ENCODE measurements at regions not wholly inside any gene's neighbourhood (a gene's known extent, or its start where the extent isn't known, plus 50 kb on each side); places are given as distances from the start of the nearest gene placed in this dataset.
A peak's percentile ranks its signal among the peaks of the same experiment; 100 is the strongest.

- CTCF ChIA-PET: interaction anchor here (1.1 kb wide), 1 partner anchor 1076 kb away, joined by 3 read pairs; no protein-coding TSS in a partner anchor
- Mint-ChIP-seq H3K9me3 (no peaks in the 10 kb centered on the region), H3K27me3 (peaks cover 2% of the 10 kb centered on the region), H3K36me3 (no peaks in the 10 kb centered on the region), H3K4me1 (peaks cover 13% of the 10 kb centered on the region), H3K4me3 (no peak overlapping the region), H3K27ac (peak overlapping the region; percentile 46)
- DNase-seq: no peak
Observed at GRCh38 chr2:12658310-12658945, 58.3 kb upstream of the TRIB2 start.

DNA sequence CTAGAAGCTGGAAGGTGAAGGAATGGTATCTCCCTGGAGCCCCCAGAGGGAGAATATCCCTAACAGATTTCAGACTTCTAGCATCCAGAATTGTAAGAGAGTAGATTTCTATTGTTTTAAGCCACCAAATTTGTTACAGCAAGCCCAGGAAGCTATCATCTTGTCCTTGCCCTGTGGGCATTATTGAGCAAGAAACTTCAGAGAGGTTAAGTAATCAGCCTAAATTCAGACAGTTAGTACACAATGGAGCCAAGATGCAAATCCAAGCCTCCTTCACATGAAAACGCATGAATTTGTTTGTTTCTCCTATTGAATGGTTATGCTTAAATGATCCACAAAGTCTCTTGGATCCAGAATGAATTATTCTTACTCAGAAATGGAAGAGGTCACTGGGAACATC lies 55.2 kb upstream of the TRIB2 start:
- Mint-ChIP-seq H3K27ac (no peak overlapping the region), H3K9me3 (peaks cover 14% of the 10 kb centered on the region), H3K27me3 (peaks cover 12% of the 10 kb centered on the region), H3K36me3 (peaks cover 11% of the 10 kb centered on the region), H3K4me1 (peaks cover 13% of the 10 kb centered on the region), H3K4me3 (no peak overlapping the region)
- no peak for DNase-seq
- CTCF ChIA-PET: interaction anchor here (1.5 kb wide), 1 partner anchor 8 kb away, joined by 3 read pairs; no protein-coding TSS in a partner anchor

DNA sequence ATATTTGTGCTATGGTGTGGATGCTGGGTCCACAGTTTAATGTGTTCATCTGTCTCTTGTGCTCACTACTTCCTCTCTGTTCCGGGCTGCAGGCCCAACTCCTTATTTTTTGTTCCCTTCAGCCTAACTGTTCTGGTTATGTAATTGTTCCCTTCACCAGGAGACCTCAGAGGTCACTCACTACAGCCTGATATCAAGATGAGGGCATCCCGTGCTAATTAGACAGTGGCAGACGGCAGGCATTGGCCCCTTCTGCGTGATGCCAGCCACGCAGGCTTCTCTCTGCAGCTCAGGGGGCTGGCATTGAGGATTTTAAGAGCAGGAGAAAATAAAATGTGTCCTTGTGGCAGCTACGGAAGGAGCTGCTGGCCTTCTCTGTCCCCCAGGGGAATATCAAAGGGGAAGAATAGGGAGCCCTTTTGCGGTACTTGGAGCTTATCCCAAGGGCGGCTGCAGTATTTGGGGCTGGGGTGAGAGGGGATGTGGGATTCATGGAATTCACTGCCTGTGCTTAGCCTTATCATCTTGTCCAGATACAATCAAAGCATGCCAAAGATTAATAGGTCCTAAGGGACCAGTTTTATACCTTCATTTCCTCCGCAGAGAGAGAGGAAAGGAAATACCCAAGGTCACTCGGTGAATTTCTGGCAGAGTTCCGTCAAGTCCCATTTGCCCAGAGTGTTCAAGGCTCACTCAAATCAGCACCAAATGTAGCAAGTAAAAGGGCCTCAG lies 53.3 kb upstream of the TRIB2 start:
- no peak overlapping the region for H3K4me3 Mint-ChIP-seq
- H3K27ac Mint-ChIP-seq: no peak overlapping the region
- no peak for DNase-seq
- H3K36me3 Mint-ChIP-seq: peaks cover 13% of the 10 kb centered on the region
- peaks cover 20% of the 10 kb centered on the region for H3K9me3 Mint-ChIP-seq
- H3K4me1 Mint-ChIP-seq: peaks cover 2% of the 10 kb centered on the region
- peaks cover 13% of the 10 kb centered on the region for H3K27me3 Mint-ChIP-seq
- CTCF ChIA-PET: no interaction called here

DNA sequence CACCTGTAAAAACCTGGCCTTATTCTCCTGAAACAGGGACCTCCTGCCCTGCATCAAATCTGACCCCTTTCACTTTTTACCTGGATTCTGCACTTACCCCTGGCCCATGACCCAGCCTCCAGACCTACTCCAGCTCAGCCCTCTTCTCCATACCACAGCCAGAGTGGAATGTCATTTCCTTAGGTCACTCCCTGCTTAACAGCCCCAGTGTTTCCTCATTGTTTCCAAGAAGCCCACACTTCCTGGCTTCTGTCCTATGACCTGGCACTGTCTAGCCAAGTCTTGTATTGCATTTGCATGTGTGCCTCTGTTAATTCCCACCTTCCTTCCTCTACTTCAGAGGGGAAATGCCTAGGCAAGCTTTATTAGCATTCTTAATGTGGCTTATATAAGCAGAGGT lies 51.4 kb upstream of the TRIB2 start:
- peaks cover 13% of the 10 kb centered on the region for H3K36me3 Mint-ChIP-seq
- peaks cover 17% of the 10 kb centered on the region for H3K27me3 Mint-ChIP-seq
- no peak overlapping the region for H3K4me3 Mint-ChIP-seq
- CTCF ChIA-PET: no interaction called here
- H3K9me3 Mint-ChIP-seq: peaks cover 20% of the 10 kb centered on the region
- DNase-seq: no peak
- H3K27ac Mint-ChIP-seq: no peak overlapping the region
- H3K4me1 Mint-ChIP-seq: no peaks in the 10 kb centered on the region

GRCh38 chr2:12666445-12666844 lies 50.3 kb upstream of the TRIB2 start:
- Mint-ChIP-seq H3K4me3 (no peak overlapping the region), H3K9me3 (peaks cover 20% of the 10 kb centered on the region)
- CTCF ChIA-PET: no interaction called here

More at GRCh38 chr2:12666445-12666844, 50.3 kb upstream of the TRIB2 start:
- Mint-ChIP-seq H3K27ac (no peak overlapping the region), H3K4me1 (no peaks in the 10 kb centered on the region), H3K27me3 (peaks cover 17% of the 10 kb centered on the region), H3K36me3 (peaks cover 13% of the 10 kb centered on the region)
- DNase-seq: no peak
